Small intestine (tissue), 7 donors: ENCODE measurements at regions not wholly inside any gene's neighbourhood (a gene's known extent, or its start where the extent isn't known, plus 50 kb on each side); places are given as distances from the start of the nearest gene placed in this dataset.
"Not testable (repeated sequence)": the region's sequence is repeated elsewhere in the genome, so short reads cannot be mapped to it uniquely, and the experiment has no call there.

ENCODE experiments used
- DNase-seq, 2 donors: peaks; one replicate each; pipeline versions ENCODE4 v3.0.0 to v3.0.0-alpha.2; 2013
- FAIRE-seq: peaks from 2 replicates; lab custom pipeline; 2012; peaks lifted over from hg19 to GRCh38; lab: Jason Lieb, UNC
- H3K27ac ChIP-seq, 3 donors: one replicate each; pipeline ENCODE4 v1.5.1; 2013; ENCODE audit warnings: low read length in 2 of 3, mild to moderate bottlenecking in 2 of 3, control low read depth in 1 of 3, inconsistent platforms in 1 of 3, low read depth in 1 of 3, moderate library complexity in 1 of 3
- H3K27me3 ChIP-seq, 3 donors: one replicate each; pipeline ENCODE4 v1.6.1; 2013; ENCODE audit warnings: low read length in 3 of 3, inconsistent platforms in 1 of 3; ENCODE audit not compliant: control insufficient read depth in 3 of 3, insufficient read depth in 3 of 3
- H3K36me3 ChIP-seq, 3 donors: one replicate each; pipeline ENCODE4 v1.6.1; 2013; ENCODE audit warnings: low read length in 3 of 3, inconsistent platforms in 1 of 3, low read depth in 1 of 3, mild to moderate bottlenecking in 1 of 3, moderate library complexity in 1 of 3; ENCODE audit not compliant: control insufficient read depth in 3 of 3, insufficient read depth in 2 of 3
- H3K4me1 ChIP-seq, 3 donors: one replicate each; pipeline ENCODE4 v1.6.1; 2013; ENCODE audit warnings: low read length in 2 of 3, inconsistent platforms in 1 of 3, low read depth in 1 of 3, mild to moderate bottlenecking in 1 of 3, moderate library complexity in 1 of 3; ENCODE audit not compliant: control insufficient read depth in 3 of 3, insufficient read depth in 2 of 3
- H3K4me3 ChIP-seq, 3 donors: one replicate each; pipeline ENCODE4 v1.5.1; 2013; ENCODE audit warnings: low read length in 3 of 3, control low read depth in 1 of 3, inconsistent platforms in 1 of 3, low read depth in 1 of 3, mild to moderate bottlenecking in 1 of 3, moderate library complexity in 1 of 3
- H3K9me3 ChIP-seq, 2 donors: one replicate each; pipeline ENCODE4 v1.6.1; 2013; ENCODE audit warnings: low read depth in 1 of 2, low read length in 1 of 2; ENCODE audit not compliant: control insufficient read depth in 2 of 2, insufficient read depth in 1 of 2
- WGBS, 3 donors: extraction: QIAGEN DNeasy Blood & Tissue Kit; methylation state at CpG; one replicate each; pipeline ENCODE4 v1.1.7; 2013; 5-methylcytosine and 5-hydroxymethylcytosine counted together
- donor health status: healthy with polysubstance abuse.
- donor health status: control.
- donor health status: control.
- donor health status: Bipolar disorder and iron deficiency.
- donor health status: healthy.

- H3K36me3 ChIP-seq, result no peaks in the 10 kb centered on the region
- DNase-seq (no peak), FAIRE-seq (no peak)
- no peak overlapping the region for H3K27ac ChIP-seq
- peaks cover 0 to 3% (median 0%) of the 10 kb centered on the region in 3 donors for H3K27me3 ChIP-seq
- H3K4me1 ChIP-seq, result no peaks in the 10 kb centered on the region
- 89 to 97% (median 90%) methylated on average over 2 of the region's 2 CpGs for WGBS, 3 donors
- no peak overlapping the region for H3K4me3 ChIP-seq
- peaks cover 0 to 3% of the 10 kb centered on the region in 2 donors for H3K9me3 ChIP-seq
Measured at GRCh38 chr1:204001166-204001901, 71.6 kb upstream of the SOX13 start.

GRCh38 chr1:204002614-204003013 is 70.3 kb upstream of the SOX13 start:
- no peak for FAIRE-seq
- Histone ChIP-seq H3K36me3 (no peaks in the 10 kb centered on the region), H3K4me1 (no peaks in the 10 kb centered on the region), H3K27me3 (peaks cover 0 to under 1% (median 0%) of the 10 kb centered on the region in 3 donors), H3K9me3 (peaks cover 0 to 3% of the 10 kb centered on the region in 2 donors), H3K27ac (no peak overlapping the region), H3K4me3 (no peak overlapping the region)
- WGBS, 3 donors, result 60 to 78% (median 72%) methylated on average over 3 of the region's 3 CpGs
- DNase-seq, result no peak

- no peak for FAIRE-seq
- H3K4me1 ChIP-seq, result no peaks in the 10 kb centered on the region
- 22 to 56% (median 44%) methylated on average over 1 of the region's 1 CpG for WGBS, 3 donors
Measured at GRCh38 chr1:204003536-204003935, 69.4 kb upstream of the SOX13 start.

GRCh38 chr1:204011426-204011825 is 61.5 kb upstream of the SOX13 start:
- no peak for FAIRE-seq

More at GRCh38 chr1:204003536-204003935, 69.4 kb upstream of the SOX13 start:
- no peaks in the 10 kb centered on the region for H3K27me3 ChIP-seq
- H3K9me3 ChIP-seq, result peaks cover 0 to 3% of the 10 kb centered on the region in 2 donors
- H3K36me3 ChIP-seq, result no peaks in the 10 kb centered on the region
- H3K4me3 ChIP-seq, result no peak overlapping the region
- no peak overlapping the region for H3K27ac ChIP-seq
- no peak for DNase-seq

GRCh38 chr1:204013052-204013451 is 59.9 kb upstream of the SOX13 start:
- no peaks in the 10 kb centered on the region for H3K4me1 ChIP-seq
- FAIRE-seq (no peak), DNase-seq (no peak)
- H3K27me3 ChIP-seq, result no peaks in the 10 kb centered on the region
- H3K27ac ChIP-seq, result no peak overlapping the region
- no peaks in the 10 kb centered on the region for H3K9me3 ChIP-seq
- no peaks in the 10 kb centered on the region for H3K36me3 ChIP-seq
- 71 to 77% (median 74%) methylated on average over 8 of the region's 8 CpGs for WGBS, 3 donors
- H3K4me3 ChIP-seq, result no peak overlapping the region

More at GRCh38 chr1:204011426-204011825, 61.5 kb upstream of the SOX13 start:
- Histone ChIP-seq H3K27me3 (no peaks in the 10 kb centered on the region), H3K4me1 (no peaks in the 10 kb centered on the region), H3K4me3 (no peak overlapping the region), H3K36me3 (no peaks in the 10 kb centered on the region), H3K27ac (no peak overlapping the region), H3K9me3 (no peaks in the 10 kb centered on the region)
- 66 to 69% (median 67%) methylated on average over 5 of the region's 5 CpGs for WGBS, 3 donors
- DNase-seq, result no peak

- H3K4me3 ChIP-seq, result no peak overlapping the region
- H3K9me3 ChIP-seq, result no peaks in the 10 kb centered on the region
- no peaks in the 10 kb centered on the region for H3K27me3 ChIP-seq
- H3K27ac ChIP-seq, result no peak overlapping the region
- DNase-seq (no peak), FAIRE-seq (no peak)
- no peaks in the 10 kb centered on the region for H3K36me3 ChIP-seq
- no peaks in the 10 kb centered on the region for H3K4me1 ChIP-seq
- 96 to 99% (median 97%) methylated on average over 3 of the region's 3 CpGs for WGBS, 3 donors
Measured at GRCh38 chr1:204014336-204014735, 58.6 kb upstream of the SOX13 start.

GRCh38 chr1:204014961-204015360 is 58.0 kb upstream of the SOX13 start:
- not testable (repeated sequence) for H3K4me3 ChIP-seq, H3K4me1 ChIP-seq, DNase-seq, H3K27me3 ChIP-seq, H3K36me3 ChIP-seq, H3K27ac ChIP-seq, FAIRE-seq, H3K9me3 ChIP-seq
- 85 to 93% (median 91%) methylated on average over 8 of the region's 8 CpGs for WGBS, 3 donors

- DNase-seq, result no peak
- H3K9me3 ChIP-seq, result no peaks in the 10 kb centered on the region
- H3K36me3 ChIP-seq, result no peaks in the 10 kb centered on the region
- 71 to 74% (median 73%) methylated on average over 1 of the region's 1 CpG for WGBS, 3 donors
- H3K27me3 ChIP-seq, result no peaks in the 10 kb centered on the region
- H3K4me1 ChIP-seq, result no peaks in the 10 kb centered on the region
- H3K4me3 ChIP-seq, result no peak overlapping the region
- no peak for FAIRE-seq
- no peak overlapping the region for H3K27ac ChIP-seq
Measured at GRCh38 chr1:204017032-204017431, 55.9 kb upstream of the SOX13 start.

GRCh38 chr1:204018460-204018859 is 54.5 kb upstream of the SOX13 start:
- no peaks in the 10 kb centered on the region for H3K9me3 ChIP-seq
- no peaks in the 10 kb centered on the region for H3K4me1 ChIP-seq
- no peak overlapping the region for H3K27ac ChIP-seq
- FAIRE-seq (no peak), DNase-seq (no peak)
- H3K36me3 ChIP-seq, result no peaks in the 10 kb centered on the region
- 63 to 68% (median 67%) methylated on average over 2 of the region's 2 CpGs for WGBS, 3 donors
- H3K4me3 ChIP-seq, result no peak overlapping the region
- H3K27me3 ChIP-seq, result no peaks in the 10 kb centered on the region
